Gastroesophageal sphincter (tissue), 4 donors: ENCODE measurements at regions not wholly inside any gene's neighbourhood (a gene's known extent, or its start where the extent isn't known, plus 50 kb on each side); places are given as distances from the start of the nearest gene placed in this dataset.
A peak's percentile ranks its signal among the peaks of the same experiment; 100 is the strongest.

Experiments used
- ATAC-seq: fragments of 150-250 bp; one replicate; pipeline ENCODE4 v1.9.1; 2016; ENCODE audit warnings: mild to moderate bottlenecking, moderate library complexity
- H3K27ac ChIP-seq, 4 donors: fragments of 200-600 bp; sonication (generic) in 3 of 4; 1 replicate in 3 of 4; 2 replicates in 1 of 4; pipeline ENCODE4 v1.5.1; 2016 to 2019
- H3K27me3 ChIP-seq: fragments of 200-600 bp; sonication (generic); one replicate; pipeline ENCODE4 v1.5.1; 2019
- H3K36me3 ChIP-seq, 2 donors: fragments of 200-600 bp; sonication (generic); one replicate each; pipeline ENCODE4 v1.5.1; 2019; ENCODE audit warnings: control low read depth in 1 of 2
- H3K4me1 ChIP-seq, 3 donors: fragments of 200-600 bp; sonication (generic); 1 replicate in 2 of 3; 2 replicates in 1 of 3; pipeline ENCODE4 v1.5.1; 2016 to 2019; ENCODE audit warnings: control low read depth in 2 of 3
- H3K4me3 ChIP-seq, 2 donors: fragments of 200-600 bp; sonication (generic); one replicate each; pipeline ENCODE4 v1.5.1; 2019; ENCODE audit warnings: mild to moderate bottlenecking in 1 of 2, moderate library complexity in 1 of 2
- H3K9me3 ChIP-seq, 3 donors: fragments of 200-600 bp; sonication (generic); one replicate each; pipeline ENCODE4 v1.5.1; 2017 to 2019; ENCODE audit warnings: control low read depth in 2 of 3
- EP300 ChIP-seq: sonication (generic); formaldehyde crosslinking; IDR thresholded peaks from one replicate; pipeline ENCODE4 v1.6.1; 2017; ENCODE audit warnings: antibody characterized with exemption, mild to moderate bottlenecking
- POLR2A ChIP-seq, 2 donors: fragments of 450-650 bp; IDR thresholded peaks; one replicate each; pipeline ENCODE4 v1.6.1; 2017; ENCODE audit warnings: antibody characterized with exemption in 2 of 2, mild to moderate bottlenecking in 2 of 2, moderate library complexity in 1 of 2
- POLR2AphosphoS5 ChIP-seq: sonication (generic); formaldehyde crosslinking; IDR thresholded peaks from one replicate; pipeline ENCODE4 v1.6.1; 2017; ENCODE audit warnings: antibody characterized with exemption
- WGBS, 2 donors: methylation state at CpG; one replicate each; pipeline ENCODE4 v1.1.5; 2018; ENCODE audit warnings: low coverage in 1 of 2; 5-methylcytosine and 5-hydroxymethylcytosine counted together
- TF ChIP-seq, protein P1 (sequence below), 4 experiments: fragments of 200-600 bp in 2 of 4; fragments of 450-650 bp in 2 of 4; sonication (generic) in 1 of 4; IDR thresholded peaks; one replicate each; pipeline ENCODE4 v1.5.1; 2017 to 2019; ENCODE audit warnings: antibody characterized with exemption in 4 of 4, mild to moderate bottlenecking in 2 of 4, moderate library complexity in 2 of 4

DNA sequence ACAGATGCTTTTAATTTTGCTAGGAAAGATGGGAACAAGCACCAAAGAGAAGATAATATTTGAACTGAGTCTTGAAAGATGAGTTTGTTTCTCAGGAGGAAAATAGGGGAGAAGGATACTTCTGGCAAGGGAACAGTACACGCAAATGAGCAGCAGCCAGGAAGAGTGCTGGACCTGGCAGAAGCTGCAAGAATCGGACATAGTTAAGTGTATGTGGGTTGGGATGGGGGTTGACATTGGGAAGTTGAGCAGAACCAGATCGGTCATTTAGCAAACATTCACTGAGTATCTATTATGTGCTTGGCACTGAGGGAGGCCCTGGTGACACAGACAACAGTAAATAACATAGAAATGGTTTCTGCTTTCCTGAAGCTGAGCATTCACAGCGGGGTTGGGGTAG is 198.8 kb downstream of the PLPP3 start:
- H3K4me3 ChIP-seq, result no peak overlapping the region
- no peaks in the 10 kb centered on the region for H3K36me3 ChIP-seq
- ATAC-seq, result no peak

DNA sequence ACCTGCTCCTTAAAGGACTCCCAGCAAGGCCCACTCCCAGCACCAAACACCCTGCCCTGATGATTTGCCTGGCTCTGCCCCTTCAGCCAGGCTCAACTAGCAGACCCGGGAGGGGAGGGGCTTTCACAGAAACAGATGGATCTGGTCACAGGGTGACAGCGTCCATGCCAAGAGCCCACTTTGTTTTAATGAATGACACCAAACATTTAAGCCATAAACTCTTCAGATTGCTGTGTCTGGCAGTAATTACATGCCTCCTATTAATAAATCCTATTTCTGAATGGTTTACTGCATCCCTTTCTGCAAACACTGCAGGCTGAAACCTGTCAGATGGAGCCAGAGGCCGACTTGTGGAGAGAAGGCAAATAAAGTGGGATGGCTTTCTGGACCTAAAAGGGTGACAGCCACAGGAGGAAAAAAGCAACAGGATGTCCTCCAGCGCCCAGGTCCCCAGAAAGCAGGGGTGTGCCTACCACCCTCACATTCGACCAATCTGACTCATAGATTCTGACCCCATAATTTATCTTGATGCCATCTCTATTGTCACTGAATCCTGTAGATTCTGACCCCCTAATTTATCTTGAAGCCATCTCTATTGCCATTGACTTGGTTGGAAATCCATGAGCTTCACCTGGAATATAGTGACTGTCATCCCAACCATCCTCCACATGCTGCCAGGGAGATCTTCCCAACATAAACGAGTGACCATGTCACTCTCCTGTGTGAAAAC is 200.9 kb downstream of the PLPP3 start:
- Histone ChIP-seq H3K9me3 (no peaks in the 10 kb centered on the region), H3K36me3 (no peaks in the 10 kb centered on the region), H3K27me3 (no peaks in the 10 kb centered on the region), H3K4me1 (peaks cover 11 to 57% (median 26%) of the 10 kb centered on the region in 3 donors), H3K4me3 (no peak overlapping the region), H3K27ac (peak overlapping the region in 3 of 4 donors; percentile 59 to 69 (median 67))
- ATAC-seq, result no peak
- TF ChIP-seq POLR2A (IDR thresholded peaks at IDR 0.05), result no peak
- TF ChIP-seq EP300, result no peak
- WGBS, 2 donors, result 68 to 80% methylated on average over 1 to 5 of the region's 6 CpGs

More for the DNA sequence above, 198.8 kb downstream of the PLPP3 start:
- Histone ChIP-seq H3K27ac (no peak overlapping the region), H3K27me3 (no peaks in the 10 kb centered on the region), H3K9me3 (no peaks in the 10 kb centered on the region), H3K4me1 (peaks cover 0 to 36% (median 13%) of the 10 kb centered on the region in 3 donors)
- 34 to 60% methylated on average over 4 of the region's 4 CpGs for WGBS, 2 donors
- TF ChIP-seq POLR2A (IDR thresholded peaks at IDR 0.05), result no peak
- TF ChIP-seq POLR2AphosphoS5, result no peak
- no peak for TF ChIP-seq EP300
- TF ChIP-seq, protein P1, sequence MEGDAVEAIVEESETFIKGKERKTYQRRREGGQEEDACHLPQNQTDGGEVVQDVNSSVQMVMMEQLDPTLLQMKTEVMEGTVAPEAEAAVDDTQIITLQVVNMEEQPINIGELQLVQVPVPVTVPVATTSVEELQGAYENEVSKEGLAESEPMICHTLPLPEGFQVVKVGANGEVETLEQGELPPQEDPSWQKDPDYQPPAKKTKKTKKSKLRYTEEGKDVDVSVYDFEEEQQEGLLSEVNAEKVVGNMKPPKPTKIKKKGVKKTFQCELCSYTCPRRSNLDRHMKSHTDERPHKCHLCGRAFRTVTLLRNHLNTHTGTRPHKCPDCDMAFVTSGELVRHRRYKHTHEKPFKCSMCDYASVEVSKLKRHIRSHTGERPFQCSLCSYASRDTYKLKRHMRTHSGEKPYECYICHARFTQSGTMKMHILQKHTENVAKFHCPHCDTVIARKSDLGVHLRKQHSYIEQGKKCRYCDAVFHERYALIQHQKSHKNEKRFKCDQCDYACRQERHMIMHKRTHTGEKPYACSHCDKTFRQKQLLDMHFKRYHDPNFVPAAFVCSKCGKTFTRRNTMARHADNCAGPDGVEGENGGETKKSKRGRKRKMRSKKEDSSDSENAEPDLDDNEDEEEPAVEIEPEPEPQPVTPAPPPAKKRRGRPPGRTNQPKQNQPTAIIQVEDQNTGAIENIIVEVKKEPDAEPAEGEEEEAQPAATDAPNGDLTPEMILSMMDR (IDR thresholded peaks at IDR 0.05), result no peak

GRCh38 chr1:56377431-56377830 is 201.9 kb downstream of the PLPP3 start:
- Histone ChIP-seq H3K27ac (peak overlapping the region; percentile 47 to 69 (median 63)), H3K27me3 (no peaks in the 10 kb centered on the region), H3K4me1 (peaks cover 11 to 67% (median 26%) of the 10 kb centered on the region in 3 donors), H3K9me3 (no peaks in the 10 kb centered on the region), H3K4me3 (no peak overlapping the region), H3K36me3 (no peaks in the 10 kb centered on the region)
- TF ChIP-seq POLR2AphosphoS5 (peak; percentile 3), POLR2A (IDR thresholded peaks at IDR 0.05) (no peak)
- WGBS, 2 donors, result 26% methylated on average over 2 of the region's 2 CpGs; no CpG with 5 or more reads in 1 of the 2 donors
- ATAC-seq, result no peak

- no peak overlapping the region for H3K4me3 ChIP-seq
- ATAC-seq, result peak; percentile 83
- H3K27me3 ChIP-seq, result no peaks in the 10 kb centered on the region
- peaks cover 11 to 70% (median 26%) of the 10 kb centered on the region in 3 donors for H3K4me1 ChIP-seq
- no peaks in the 10 kb centered on the region for H3K36me3 ChIP-seq
- 7 to 8% methylated on average over 5 to 7 of the region's 7 CpGs for WGBS, 2 donors
- H3K9me3 ChIP-seq, result no peaks in the 10 kb centered on the region
- peak; percentile 82 for TF ChIP-seq POLR2AphosphoS5
- no peak for TF ChIP-seq POLR2A (IDR thresholded peaks at IDR 0.05)
- peak overlapping the region; percentile 47 to 69 (median 63) for H3K27ac ChIP-seq
Observed at GRCh38 chr1:56376188-56376984, 203.0 kb downstream of the PLPP3 start.

- Histone ChIP-seq H3K9me3 (no peaks in the 10 kb centered on the region), H3K4me1 (peaks cover 11 to 70% (median 26%) of the 10 kb centered on the region in 3 donors), H3K4me3 (no peak overlapping the region), H3K27ac (peak overlapping the region; percentile 25 to 67 (median 42)), H3K27me3 (no peaks in the 10 kb centered on the region), H3K36me3 (no peaks in the 10 kb centered on the region)
- ATAC-seq, result no peak
- WGBS, 2 donors, result 7 to 26% methylated on average over 3 to 5 of the region's 5 CpGs
- no peak for TF ChIP-seq POLR2AphosphoS5
- no peak for TF ChIP-seq POLR2A (IDR thresholded peaks at IDR 0.05)
- no peak for TF ChIP-seq EP300
Observed at GRCh38 chr1:56375326-56375804, 204.0 kb downstream of the PLPP3 start.

GRCh38 chr1:56374026-56374974 is 205.1 kb downstream of the PLPP3 start:
- peaks cover 11 to 70% (median 26%) of the 10 kb centered on the region in 3 donors for H3K4me1 ChIP-seq
- no peak for ATAC-seq
- peak overlapping the region in 2 of 4 donors; percentile 59 to 67 for H3K27ac ChIP-seq
- WGBS, 2 donors, result 20 to 31% methylated on average over 13 to 14 of the region's 14 CpGs
- no peaks in the 10 kb centered on the region for H3K27me3 ChIP-seq
- no peaks in the 10 kb centered on the region for H3K9me3 ChIP-seq
- no peak overlapping the region for H3K4me3 ChIP-seq
- TF ChIP-seq POLR2A (IDR thresholded peaks at IDR 0.05) (no peak), POLR2AphosphoS5 (no peak), EP300 (no peak)
- TF ChIP-seq, protein P1 (IDR thresholded peaks at IDR 0.05), result no peak
- no peaks in the 10 kb centered on the region for H3K36me3 ChIP-seq
